OCI-LY3 (cell line): ENCODE measurements at regions not wholly inside any gene's neighbourhood (a gene's known extent, or its start where the extent isn't known, plus 50 kb on each side); places are given as distances from the start of the nearest gene placed in this dataset.

Source experiments
- H2AFZ ChIP-seq: fragments of 200-600, 300-600 bp; shearing (Covaris generic); 2 replicates; pipeline ENCODE4 v1.6.0; 2014; ENCODE audit warnings: antibody characterized with exemption, low read depth, low read length
- H3K27ac ChIP-seq: fragments of 200-600, 300-600 bp; sonication (generic); 2 replicates; pipeline ENCODE4 v1.5.1; 2014; ENCODE audit warnings: mild to moderate bottlenecking, low read length, moderate library complexity, mixed read lengths
- H3K27me3 ChIP-seq: fragments of 200-600, 300-600 bp; sonication (generic); 2 replicates; pipeline ENCODE4 v1.6.1; 2014; ENCODE audit warnings: low read depth, low read length, mixed read lengths
- H3K36me3 ChIP-seq: fragments of 200-600, 300-600 bp; sonication (generic); replicated peaks from 2 replicates; pipeline ENCODE3; 2014; ENCODE audit warnings: low read depth, low read length, mixed read lengths
- H3K4me1 ChIP-seq: fragments of 300-600, 200-600 bp; sonication (generic); 2 replicates; pipeline ENCODE4 v1.6.1; 2014; ENCODE audit warnings: low read length, mixed read lengths
- H3K4me2 ChIP-seq: fragments of 200-600, 300-600 bp; sonication (generic); 2 replicates; pipeline ENCODE4 v1.6.1; 2014; ENCODE audit warnings: low read length, mixed read lengths
- H3K4me3 ChIP-seq: fragments of 300-600, 200-600 bp; sonication (generic); 2 replicates; pipeline ENCODE4 v1.5.1; 2014; ENCODE audit warnings: antibody characterized with exemption, mild to moderate bottlenecking, low read length, moderate library complexity
- H3K79me2 ChIP-seq: fragments of 300-600, 200-600 bp; shearing (Covaris generic); 2 replicates; pipeline ENCODE4 v1.6.1; 2014; ENCODE audit warnings: mild to moderate bottlenecking, low read length, mixed read lengths
- H3K9ac ChIP-seq: fragments of 300-600, 200-600 bp; shearing (Covaris generic); 2 replicates; pipeline ENCODE4 v1.6.0; 2014; ENCODE audit warnings: mild to moderate bottlenecking, low read length, moderate library complexity
- H3K9me3 ChIP-seq: fragments of 200-600, 300-600 bp; shearing (Covaris generic); 2 replicates; pipeline ENCODE4 v1.6.1; 2014; ENCODE audit warnings: low read length, mixed read lengths; ENCODE audit not compliant: insufficient read depth
- H4K20me1 ChIP-seq: fragments of 200-600, 300-600 bp; sonication (generic); 2 replicates; pipeline ENCODE4 v1.6.1; 2016; ENCODE audit warnings: low read length, mixed read lengths; ENCODE audit not compliant: insufficient read depth
- EZH2phosphoT487 ChIP-seq: fragments of 200-600 bp; shearing (Covaris generic); IDR thresholded peaks from 2 replicates; pipeline ENCODE4 v1.6.1; 2018; ENCODE audit warnings: antibody characterized with exemption, mixed run types, low read depth
- TF ChIP-seq, protein P1 (sequence below): fragments of 200-600, 300-600 bp; sonication (generic); IDR thresholded peaks from 2 replicates; pipeline ENCODE4 v1.5.1; 2014; ENCODE audit warnings: antibody characterized with exemption, low read length, low read depth

DNA sequence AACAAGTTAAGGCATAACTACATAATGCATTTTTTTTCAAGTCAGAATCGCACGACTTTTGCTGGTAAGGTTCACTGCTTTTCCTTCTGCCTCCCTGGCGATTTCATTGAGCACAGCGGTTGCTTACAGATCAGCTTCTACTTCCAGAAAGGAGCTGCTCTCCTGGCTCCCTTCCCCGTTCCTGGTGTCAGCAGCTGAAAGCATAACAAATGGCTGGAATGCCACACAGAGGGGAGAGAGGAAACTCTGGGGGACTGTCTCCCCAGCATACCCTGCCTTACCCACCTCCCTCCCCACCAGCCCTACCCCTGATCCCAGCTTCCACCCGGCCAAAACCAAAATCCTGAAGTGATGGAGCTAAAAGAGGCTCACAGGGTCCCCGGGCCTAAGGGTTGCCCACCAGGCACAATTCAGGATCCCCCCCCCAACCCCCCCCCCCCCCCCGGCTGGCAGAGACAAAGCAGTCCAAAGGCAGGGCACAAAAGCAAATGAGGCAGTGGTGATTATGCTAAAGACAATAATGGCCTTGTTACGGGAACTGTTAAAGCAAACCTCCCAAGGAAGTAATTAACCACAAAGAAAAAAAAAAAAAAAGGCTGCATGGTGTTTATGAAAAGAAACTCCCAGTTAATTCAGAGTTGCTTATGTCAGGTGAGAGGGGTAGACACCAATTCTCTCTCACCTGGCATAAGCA is 126.1 kb upstream of the WWC1 start:
- Histone ChIP-seq H3K9ac (no peak overlapping the region), H3K79me2 (no peaks in the 10 kb centered on the region), H3K4me2 (no peak overlapping the region), H3K27me3 (peaks cover 43% of the 10 kb centered on the region), H4K20me1 (no peaks in the 10 kb centered on the region), H3K9me3 (no peaks in the 10 kb centered on the region), H3K27ac (no peak overlapping the region), H3K36me3 (no peaks in the 10 kb centered on the region), H2AFZ (no peak overlapping the region), H3K4me3 (no peak overlapping the region), H3K4me1 (no peaks in the 10 kb centered on the region)
- TF ChIP-seq EZH2phosphoT487: no peak
- TF ChIP-seq, protein P1, sequence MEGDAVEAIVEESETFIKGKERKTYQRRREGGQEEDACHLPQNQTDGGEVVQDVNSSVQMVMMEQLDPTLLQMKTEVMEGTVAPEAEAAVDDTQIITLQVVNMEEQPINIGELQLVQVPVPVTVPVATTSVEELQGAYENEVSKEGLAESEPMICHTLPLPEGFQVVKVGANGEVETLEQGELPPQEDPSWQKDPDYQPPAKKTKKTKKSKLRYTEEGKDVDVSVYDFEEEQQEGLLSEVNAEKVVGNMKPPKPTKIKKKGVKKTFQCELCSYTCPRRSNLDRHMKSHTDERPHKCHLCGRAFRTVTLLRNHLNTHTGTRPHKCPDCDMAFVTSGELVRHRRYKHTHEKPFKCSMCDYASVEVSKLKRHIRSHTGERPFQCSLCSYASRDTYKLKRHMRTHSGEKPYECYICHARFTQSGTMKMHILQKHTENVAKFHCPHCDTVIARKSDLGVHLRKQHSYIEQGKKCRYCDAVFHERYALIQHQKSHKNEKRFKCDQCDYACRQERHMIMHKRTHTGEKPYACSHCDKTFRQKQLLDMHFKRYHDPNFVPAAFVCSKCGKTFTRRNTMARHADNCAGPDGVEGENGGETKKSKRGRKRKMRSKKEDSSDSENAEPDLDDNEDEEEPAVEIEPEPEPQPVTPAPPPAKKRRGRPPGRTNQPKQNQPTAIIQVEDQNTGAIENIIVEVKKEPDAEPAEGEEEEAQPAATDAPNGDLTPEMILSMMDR: no peak

DNA sequence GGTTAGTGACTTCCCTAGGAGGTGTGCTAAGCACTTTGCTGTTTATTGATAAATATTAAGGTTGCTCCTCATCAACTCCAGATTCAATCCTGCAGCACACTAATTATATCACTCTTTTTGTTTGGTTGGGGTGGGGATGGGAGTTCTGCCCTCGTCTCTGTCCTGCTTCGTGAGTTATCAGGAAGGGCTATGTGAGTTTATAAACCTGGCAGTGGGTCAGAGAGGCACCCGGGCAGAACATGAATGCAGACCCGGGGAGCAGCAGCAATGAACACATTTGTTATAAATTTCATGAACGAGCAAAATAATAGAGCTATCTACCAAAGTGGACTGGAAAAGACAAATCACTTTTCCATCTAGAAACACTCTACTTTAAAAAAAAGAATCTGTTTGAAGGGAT is 125.5 kb upstream of the WWC1 start:
- TF ChIP-seq EZH2phosphoT487: no peak
- Histone ChIP-seq H3K4me2 (no peak overlapping the region), H3K9me3 (no peaks in the 10 kb centered on the region), H4K20me1 (no peaks in the 10 kb centered on the region), H3K4me3 (no peak overlapping the region), H3K27ac (no peak overlapping the region), H2AFZ (no peak overlapping the region), H3K79me2 (no peaks in the 10 kb centered on the region), H3K27me3 (peaks cover 43% of the 10 kb centered on the region), H3K36me3 (no peaks in the 10 kb centered on the region), H3K4me1 (no peaks in the 10 kb centered on the region), H3K9ac (no peak overlapping the region)

DNA sequence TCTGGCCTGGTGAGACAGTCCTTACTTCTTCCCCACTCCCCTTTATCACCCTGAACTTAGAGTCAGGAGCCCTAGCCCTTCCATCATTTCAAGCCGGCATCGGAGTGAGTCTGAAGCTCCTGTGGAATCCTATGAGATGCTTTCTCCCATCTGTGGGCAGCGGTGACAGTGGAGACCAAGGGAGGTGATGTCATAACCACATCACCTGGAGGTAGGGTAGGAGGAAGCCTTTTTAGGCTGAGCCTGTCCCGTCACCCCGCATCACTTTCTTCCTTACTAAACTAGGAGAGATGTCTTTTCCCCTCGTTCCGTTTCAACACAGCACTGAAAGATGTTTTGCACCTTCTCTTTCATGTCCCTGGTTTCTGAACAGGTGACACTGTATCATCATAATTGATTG is 124.1 kb upstream of the WWC1 start:
- Histone ChIP-seq H3K79me2 (no peaks in the 10 kb centered on the region), H3K9me3 (no peaks in the 10 kb centered on the region), H3K27ac (no peak overlapping the region), H3K4me2 (no peak overlapping the region), H4K20me1 (no peaks in the 10 kb centered on the region), H3K9ac (no peak overlapping the region), H3K27me3 (peaks cover 51% of the 10 kb centered on the region), H3K36me3 (no peaks in the 10 kb centered on the region), H3K4me3 (no peak overlapping the region), H3K4me1 (no peaks in the 10 kb centered on the region), H2AFZ (no peak overlapping the region)
- no peak for TF ChIP-seq EZH2phosphoT487
- TF ChIP-seq, protein P1: no peak

DNA sequence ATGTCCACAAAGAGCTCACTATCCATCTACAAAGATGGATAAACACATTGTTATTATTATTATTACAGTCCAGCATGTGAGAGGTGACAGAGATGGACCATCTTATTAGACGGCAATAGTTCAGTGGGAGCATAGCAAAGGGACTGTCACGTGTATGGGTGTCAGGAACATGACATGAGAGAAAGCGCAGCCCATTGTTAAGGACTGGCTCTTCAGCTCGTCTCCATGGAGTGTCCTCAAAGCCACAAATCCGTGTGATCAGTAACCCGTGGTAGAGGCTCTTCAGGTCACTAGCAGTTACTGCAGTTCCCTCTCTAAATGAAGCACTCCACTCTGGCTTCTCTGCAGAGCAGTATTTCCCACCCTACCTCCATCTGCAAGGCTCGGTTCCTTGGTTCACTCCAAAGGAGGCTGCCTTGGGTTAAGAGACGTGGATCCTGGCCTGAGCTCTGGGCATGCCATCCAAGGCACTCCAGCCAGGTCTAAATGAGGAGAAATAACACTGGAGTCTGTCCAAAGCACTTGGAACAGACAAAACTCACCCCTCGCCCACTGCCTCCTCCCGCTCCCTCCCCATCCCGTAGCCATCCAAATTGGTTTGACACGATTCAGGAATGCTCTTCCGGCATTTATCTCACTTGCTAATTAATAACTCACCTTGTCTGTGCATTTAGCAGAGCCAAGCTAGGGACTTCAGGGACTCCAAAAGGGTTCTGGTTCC is 122.3 kb upstream of the WWC1 start:
- Histone ChIP-seq H3K79me2 (no peaks in the 10 kb centered on the region), H3K4me3 (no peak overlapping the region), H3K36me3 (no peaks in the 10 kb centered on the region), H3K4me1 (no peaks in the 10 kb centered on the region), H3K9me3 (no peaks in the 10 kb centered on the region), H4K20me1 (no peaks in the 10 kb centered on the region), H2AFZ (no peak overlapping the region), H3K9ac (no peak overlapping the region), H3K27ac (no peak overlapping the region), H3K27me3 (peaks cover 54% of the 10 kb centered on the region), H3K4me2 (no peak overlapping the region)
- TF ChIP-seq EZH2phosphoT487: no peak
- TF ChIP-seq, protein P1: no peak
